HG02759 (cell line): ENCODE measurements at regions not wholly inside any gene's neighbourhood (a gene's known extent, or its start where the extent isn't known, plus 50 kb on each side); places are given as distances from the start of the nearest gene placed in this dataset.
"Not testable (repeated sequence)": the region's sequence is repeated elsewhere in the genome, so short reads cannot be mapped to it uniquely, and the experiment has no call there.

Experiments used
- ATAC-seq: cut with Tn5 transposase; IDR thresholded peaks from one replicate; pipeline ENCODE4 v1.9.1; 2021; ENCODE audit warnings: mild to moderate bottlenecking, moderate library complexity; ENCODE audit not compliant: unreplicated experiment

GRCh38 chr3:182431972-182432371 lies 361.3 kb upstream of the ATP11B start:
- ATAC-seq = not testable (repeated sequence)

GRCh38 chr3:182435860-182436259 lies 357.4 kb upstream of the ATP11B start:
- no peak for ATAC-seq

- ATAC-seq = no peak
Observed at GRCh38 chr3:182436547-182436946, 356.8 kb upstream of the ATP11B start.

GRCh38 chr3:182438398-182438797 lies 354.9 kb upstream of the ATP11B start:
- no peak for ATAC-seq

- no peak for ATAC-seq
Observed at GRCh38 chr3:182440101-182440500, 353.2 kb upstream of the ATP11B start.

- no peak for ATAC-seq
Observed at GRCh38 chr3:182445576-182445975, 347.7 kb upstream of the ATP11B start.

- ATAC-seq = no peak
Observed at GRCh38 chr3:182450942-182451787, 342.1 kb upstream of the ATP11B start.

- no peak for ATAC-seq
Observed at GRCh38 chr3:182451871-182452270, 341.4 kb upstream of the ATP11B start.

GRCh38 chr3:182455011-182455410 lies 338.3 kb upstream of the ATP11B start:
- no peak for ATAC-seq

GRCh38 chr3:182460303-182460702 lies 333.0 kb upstream of the ATP11B start:
- ATAC-seq = no peak

- ATAC-seq = no peak
Observed at GRCh38 chr3:182462152-182462551, 331.2 kb upstream of the ATP11B start.

GRCh38 chr3:182464513-182465145 lies 328.7 kb upstream of the ATP11B start:
- ATAC-seq = no peak

GRCh38 chr3:182465301-182466185 lies 327.8 kb upstream of the ATP11B start:
- ATAC-seq = no peak

- no peak for ATAC-seq
Observed at GRCh38 chr3:182469086-182469485, 324.2 kb upstream of the ATP11B start.

- ATAC-seq = no peak
Observed at GRCh38 chr3:182470187-182470586, 323.1 kb upstream of the ATP11B start.

GRCh38 chr3:182473191-182473710 lies 320.1 kb upstream of the ATP11B start:
- no peak for ATAC-seq

- no peak for ATAC-seq
Observed at GRCh38 chr3:182478369-182478768, 314.9 kb upstream of the ATP11B start.

GRCh38 chr3:182479419-182480336 lies 313.6 kb upstream of the ATP11B start:
- no peak for ATAC-seq

- ATAC-seq = no peak
Observed at GRCh38 chr3:182482705-182483104, 310.6 kb upstream of the ATP11B start.

GRCh38 chr3:182484682-182485081 lies 308.6 kb upstream of the ATP11B start:
- no peak for ATAC-seq
